NCI-H1105 (cell line): ENCODE measurements at regions not wholly inside any gene's neighbourhood (a gene's known extent, or its start where the extent isn't known, plus 50 kb on each side); places are given as distances from the start of the nearest gene placed in this dataset.
A peak's percentile ranks its signal among the peaks of the same experiment; 100 is the strongest.

Experiments used
- DNase-seq: peaks from one replicate; lab custom pipeline; 2025; lab: John Stamatoyannopoulos, UW

- no peak for DNase-seq
Measured at GRCh38 chr18:27627927-27628326, 442.8 kb upstream of the CHST9 start.

DNA sequence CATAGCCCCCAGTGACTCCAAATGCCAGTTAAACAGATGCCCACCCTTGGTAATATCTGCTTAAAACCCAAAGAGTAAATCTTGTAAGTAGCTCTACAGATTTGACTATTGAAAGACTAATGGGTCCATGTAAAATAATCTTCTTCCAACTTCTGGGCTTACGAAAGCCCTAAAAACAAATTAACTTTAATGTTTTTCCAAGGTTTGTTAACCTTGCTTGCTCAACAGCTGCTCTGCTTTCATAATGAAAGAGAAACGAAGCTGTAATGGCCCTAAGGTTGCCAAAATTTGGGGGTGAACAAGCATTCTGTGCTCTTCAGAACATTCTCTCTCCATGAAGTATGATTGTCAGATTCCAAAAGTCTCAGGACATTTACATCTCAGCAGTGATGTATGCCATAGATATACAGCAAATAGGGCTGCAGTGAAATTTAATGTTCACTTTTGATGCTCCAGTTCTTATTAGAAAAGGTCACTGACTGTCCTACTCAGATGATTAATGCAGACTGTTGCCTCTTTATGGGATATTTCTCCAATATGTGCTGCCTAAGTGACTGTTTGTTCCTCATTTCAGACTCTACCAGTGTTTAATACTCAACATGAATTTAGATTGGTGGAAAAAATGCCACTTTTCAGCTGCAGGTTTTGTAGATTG is 436.3 kb upstream of the CHST9 start:
- no peak for DNase-seq

GRCh38 chr18:27619906-27620305 is 434.8 kb upstream of the CHST9 start:
- no peak for DNase-seq

- no peak for DNase-seq
Measured at GRCh38 chr18:27619090-27619772, 434.1 kb upstream of the CHST9 start.

DNA sequence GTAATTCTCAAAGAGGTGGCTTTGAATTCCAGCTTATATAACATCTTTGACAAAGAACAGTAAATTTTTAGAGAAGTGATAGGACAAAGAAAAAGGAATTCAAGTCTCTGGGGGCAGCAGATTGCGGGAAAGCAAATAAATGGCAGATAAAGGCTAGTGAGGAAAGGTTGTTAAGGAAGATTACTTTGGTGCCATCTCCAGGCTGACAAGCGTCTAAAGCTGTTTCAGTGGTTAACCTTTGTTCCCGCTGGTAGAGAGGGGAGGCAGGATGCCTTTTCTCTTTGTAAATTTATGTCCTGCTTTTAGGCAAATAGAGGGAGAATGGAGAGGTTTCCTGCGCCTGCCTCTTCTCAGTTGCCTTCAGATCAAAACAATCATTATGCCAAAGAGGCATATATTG is 431.2 kb upstream of the CHST9 start:
- no peak for DNase-seq

DNA sequence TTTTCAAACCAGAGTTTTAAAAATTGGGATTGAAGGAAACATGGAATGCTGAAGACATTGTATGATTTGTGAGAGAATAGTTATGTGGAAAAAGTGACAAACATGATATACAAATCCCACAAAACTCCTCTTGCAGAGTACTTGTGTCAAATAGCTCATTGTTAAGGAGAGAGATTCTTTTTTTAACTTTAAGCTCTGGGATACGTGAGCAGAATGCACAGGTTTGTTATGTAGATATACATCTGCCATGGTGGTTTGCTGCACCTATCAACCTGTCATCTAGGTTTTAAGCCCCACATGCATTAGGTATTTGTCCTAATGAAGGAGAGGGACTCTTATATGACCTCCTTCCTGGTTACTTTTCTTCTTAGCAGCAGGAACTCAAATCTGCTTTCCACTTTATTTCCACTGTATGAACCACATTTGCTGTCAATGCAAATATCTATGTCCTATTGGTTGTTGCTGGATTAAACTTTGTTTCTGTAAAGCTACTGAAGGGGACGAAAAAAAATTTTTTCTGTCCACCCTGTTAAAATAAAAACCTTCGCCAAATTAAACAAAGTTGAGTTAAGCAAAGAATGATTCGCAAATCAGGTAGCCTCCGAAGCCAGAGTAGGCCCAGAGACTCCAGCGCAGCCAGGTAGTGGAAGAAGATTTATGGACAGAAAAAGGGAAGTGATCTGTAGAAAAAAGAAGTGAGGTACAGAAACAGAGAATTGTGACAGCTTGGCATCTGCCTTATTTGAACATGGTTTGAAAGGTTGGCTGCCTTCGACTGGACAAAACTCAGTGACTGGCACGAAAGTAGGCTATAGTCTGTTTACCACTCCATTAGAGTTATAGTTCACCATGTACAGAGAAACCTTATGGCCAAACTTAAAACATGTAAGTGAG is 430.1 kb upstream of the CHST9 start:
- no peak for DNase-seq

- no peak for DNase-seq
Measured at GRCh38 chr18:27609221-27609620, 424.1 kb upstream of the CHST9 start.

GRCh38 chr18:27608742-27609141 is 423.6 kb upstream of the CHST9 start:
- no peak for DNase-seq

- DNase-seq = no peak
Measured at GRCh38 chr18:27608174-27608573, 423.1 kb upstream of the CHST9 start.

DNA sequence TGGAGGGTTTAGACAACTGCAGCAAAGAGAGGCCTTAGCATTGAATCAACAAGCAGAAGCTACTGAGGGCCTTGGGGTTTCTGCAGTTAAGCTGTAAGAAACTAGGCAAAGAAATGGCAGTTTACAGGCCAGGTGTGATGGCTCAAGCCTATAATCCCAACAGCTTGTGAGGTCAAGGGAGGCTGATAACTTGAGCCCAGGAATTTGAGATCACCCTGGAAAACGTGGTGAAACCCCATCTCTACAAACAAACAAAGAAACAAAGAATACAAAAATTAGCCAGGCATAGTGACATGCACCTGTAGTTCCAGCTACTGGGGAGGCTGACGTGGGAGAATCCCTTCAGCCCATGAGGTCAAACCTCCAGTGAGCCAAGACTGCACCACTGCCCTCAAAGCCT is 421.6 kb upstream of the CHST9 start:
- DNase-seq = no peak

- DNase-seq = peak; percentile 84
Measured at GRCh38 chr18:27605107-27605834, 420.2 kb upstream of the CHST9 start.

- no peak for DNase-seq
Measured at GRCh38 chr18:27604583-27604982, 419.5 kb upstream of the CHST9 start.

DNA sequence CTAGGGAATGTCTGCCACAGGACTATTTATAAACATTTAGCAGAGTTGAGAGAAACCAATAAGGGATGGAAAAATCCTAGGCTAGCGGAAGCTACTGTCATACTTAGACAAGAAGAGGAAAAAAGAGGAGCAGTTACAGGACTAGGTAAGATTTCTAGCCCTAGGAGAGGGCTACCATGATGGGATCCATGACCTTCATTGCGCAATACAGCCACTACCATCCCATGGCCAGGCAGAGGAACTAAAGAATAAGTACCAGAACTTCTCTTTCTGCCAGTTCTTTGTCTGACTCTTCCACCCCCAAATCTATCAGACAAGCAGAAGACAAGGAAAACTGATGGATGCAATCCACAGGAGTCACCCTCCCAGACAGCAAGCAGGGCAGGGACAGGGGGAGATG is 417.0 kb upstream of the CHST9 start:
- no peak for DNase-seq

GRCh38 chr18:27600245-27600644 is 415.1 kb upstream of the CHST9 start:
- DNase-seq = no peak

GRCh38 chr18:27599202-27599829 is 414.2 kb upstream of the CHST9 start:
- peak; percentile 55 for DNase-seq

DNA sequence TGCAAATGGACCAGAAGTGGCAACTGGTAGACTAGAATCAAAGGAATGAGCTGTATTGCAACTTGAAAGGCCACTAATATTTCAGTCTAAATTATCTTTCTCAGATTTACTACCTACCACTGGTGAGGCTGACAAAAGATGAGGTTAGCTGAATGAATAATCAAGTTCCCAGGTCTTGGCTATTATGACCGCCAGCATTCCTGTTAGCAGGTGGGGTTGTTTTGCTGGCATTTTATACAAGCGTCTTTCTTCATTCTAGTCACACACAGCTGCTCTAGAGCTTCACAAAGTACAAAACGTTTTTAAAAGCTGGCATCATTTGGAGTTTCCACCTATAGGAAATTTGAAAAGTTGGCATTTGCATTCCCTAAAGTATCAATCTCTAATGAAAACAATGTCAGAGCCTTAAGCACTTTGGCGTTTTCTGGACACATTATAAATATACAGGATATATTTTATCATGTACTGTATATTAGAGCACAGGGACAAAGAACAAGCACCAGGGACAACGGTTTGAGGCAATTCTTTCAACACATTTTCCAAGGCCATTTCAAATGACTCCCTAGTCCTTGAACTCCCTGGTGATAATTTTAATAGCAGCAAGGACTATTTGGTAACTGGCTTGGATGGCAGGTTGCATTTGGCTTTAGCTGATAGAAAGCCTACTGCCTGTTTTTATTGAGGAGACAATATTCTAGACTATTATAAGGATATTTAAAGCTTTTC is 410.2 kb upstream of the CHST9 start:
- no peak for DNase-seq

GRCh38 chr18:27585602-27586173 is 400.6 kb upstream of the CHST9 start:
- no peak for DNase-seq

DNA sequence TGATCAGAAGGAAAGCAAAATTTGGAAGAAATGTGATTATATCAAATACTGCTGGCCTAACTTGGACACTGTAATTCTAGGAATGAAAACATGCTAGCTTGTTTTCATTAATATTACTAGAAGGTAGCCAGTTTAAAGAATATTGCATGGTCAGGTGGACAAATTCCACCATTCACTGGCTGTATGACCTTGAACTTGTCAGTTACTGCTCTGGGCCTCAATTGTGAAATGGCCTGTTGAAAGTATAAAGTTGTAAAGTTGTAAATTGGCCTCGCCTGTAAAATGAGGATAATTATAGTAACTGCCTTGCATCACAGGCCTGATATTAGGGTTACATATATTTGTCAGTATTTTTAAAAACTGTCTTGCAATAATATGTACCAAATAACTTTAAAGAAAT is 398.4 kb upstream of the CHST9 start:
- no peak for DNase-seq

- DNase-seq = no peak
Measured at GRCh38 chr18:27582760-27583412, 397.8 kb upstream of the CHST9 start.

DNA sequence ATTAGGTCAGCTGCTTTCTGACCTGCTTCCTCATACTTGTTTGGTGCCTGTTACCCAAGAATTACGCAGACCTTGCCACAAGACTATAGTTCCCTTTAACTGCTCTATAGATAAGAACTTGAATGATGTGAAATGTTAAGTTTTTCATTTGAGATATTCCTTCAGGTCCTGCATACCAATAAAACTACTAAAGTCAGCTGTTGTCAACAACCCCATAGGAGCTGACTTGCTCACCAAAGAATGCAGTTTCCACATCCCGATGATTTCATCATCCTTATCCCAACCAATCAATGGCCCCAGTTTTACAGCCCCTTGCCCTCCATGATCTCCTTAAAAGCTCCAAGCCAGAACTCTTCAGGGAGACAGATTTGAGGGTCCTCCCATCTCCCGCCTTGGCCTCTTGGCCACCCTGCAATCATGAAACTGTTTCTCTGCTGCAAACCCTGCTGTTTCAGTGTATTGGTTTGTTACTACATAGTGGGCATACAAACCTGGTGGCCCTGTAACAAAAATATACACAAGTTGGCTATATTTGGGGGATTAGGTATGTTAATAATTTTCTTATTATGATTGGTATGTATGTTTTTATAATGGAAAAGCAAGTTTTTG is 396.3 kb upstream of the CHST9 start:
- DNase-seq = no peak
